IMR-90 (cell line): ENCODE measurements at regions not wholly inside any gene's neighbourhood (a gene's known extent, or its start where the extent isn't known, plus 50 kb on each side); places are given as distances from the start of the nearest gene placed in this dataset.

ENCODE experiments used
- ATAC-seq: fragments of 200-7000 bp; cut with Tn5 transposase; 2 replicates; pipeline ENCODE4 v1.9.1; 2020; ENCODE audit warnings: low read depth, mild to moderate bottlenecking, moderate library complexity
- BruUV-seq: library from RNA; stranded (reverse); fragments of 400-500 nt; replicated peaks from 2 replicates; lab custom pipeline; 2021; lab: Mats Ljungman, UMichigan
- CTCF ChIA-PET: fragments of 300-600 bp; formaldehyde crosslinking; extraction: SDS; loops from one replicate; lab custom pipeline; 2021; ENCODE audit warnings: antibody characterized with exemption; lab: Yijun Ruan, JAX
- POLR2A ChIA-PET: fragments of 300-600 bp; sonication (Branson Sonifier 250); formaldehyde crosslinking; loops from one replicate; lab custom pipeline; 2022; ENCODE audit warnings: antibody characterized with exemption; ENCODE audit not compliant: unreplicated experiment; lab: Charles Lee
- DNase-seq: peaks from one replicate; pipeline ENCODE4 v3.0.0; 2013
- H2AFZ ChIP-seq: replicated peaks from 2 replicates; pipeline ENCODE3; 2013; ENCODE audit warnings: low read length, mild to moderate bottlenecking; ENCODE audit not compliant: poor library complexity
- H2AK5ac ChIP-seq: 2 replicates; pipeline ENCODE4 v1.6.1; 2013; ENCODE audit warnings: low read depth, low read length, inconsistent platforms
- H2AK9ac ChIP-seq: replicated peaks from 2 replicates; pipeline ENCODE3; 2013; ENCODE audit warnings: mild to moderate bottlenecking, low read depth, low read length, moderate library complexity; ENCODE audit not compliant: poor library complexity
- H2BK120ac ChIP-seq: 2 replicates; pipeline ENCODE4 v1.6.1; 2013; ENCODE audit warnings: low read depth, low read length, inconsistent platforms
- H2BK15ac ChIP-seq: 3 replicates; pipeline ENCODE4 v1.6.1; 2013; ENCODE audit warnings: low read depth, low read length, inconsistent platforms
- H2BK20ac ChIP-seq: 2 replicates; pipeline ENCODE4 v1.6.1; 2013; ENCODE audit warnings: low read depth, mild to moderate bottlenecking, inconsistent platforms, low read length, moderate library complexity
- H2BK5ac ChIP-seq: 2 replicates; pipeline ENCODE4 v1.6.1; 2013; ENCODE audit warnings: mild to moderate bottlenecking, low read depth, low read length, inconsistent platforms; ENCODE audit not compliant: poor library complexity, severe bottlenecking
- H3K14ac ChIP-seq: replicated peaks from 2 replicates; pipeline ENCODE4 v1.6.1; 2013; ENCODE audit warnings: low read depth, low read length, inconsistent platforms
- H3K18ac ChIP-seq: 2 replicates; pipeline ENCODE4 v1.6.1; 2013; ENCODE audit warnings: low read depth, low read length, control low read depth
- H3K23ac ChIP-seq: 2 replicates; pipeline ENCODE4 v1.6.1; 2013; ENCODE audit warnings: low read depth, low read length, inconsistent platforms
- H3K27ac ChIP-seq: 2 replicates; pipeline ENCODE4 v1.5.1; 2013; ENCODE audit warnings: mild to moderate bottlenecking, control low read depth, low read length; ENCODE audit not compliant: insufficient read depth
- H3K27me3 ChIP-seq: 2 replicates; pipeline ENCODE4 v1.6.1; 2013; ENCODE audit warnings: low read length; ENCODE audit not compliant: control insufficient read depth, insufficient read depth
- H3K36me3 ChIP-seq: 2 replicates; pipeline ENCODE4 v1.6.1; 2013; ENCODE audit warnings: low read length, mixed read lengths; ENCODE audit not compliant: control insufficient read depth, insufficient read depth
- H3K4ac ChIP-seq: 2 replicates; pipeline ENCODE4 v1.6.1; 2013; ENCODE audit warnings: low read depth, low read length, inconsistent platforms
- H3K4me1 ChIP-seq: 2 replicates; pipeline ENCODE4 v1.6.1; 2013; ENCODE audit warnings: low read length, mixed read lengths; ENCODE audit not compliant: control insufficient read depth, insufficient read depth
- H3K4me2 ChIP-seq: 2 replicates; pipeline ENCODE4 v1.6.1; 2013; ENCODE audit warnings: low read depth, mild to moderate bottlenecking, control low read depth, low read length, moderate library complexity
- H3K4me3 ChIP-seq: 2 replicates; pipeline ENCODE4 v1.5.1; 2013; ENCODE audit warnings: low read depth, mild to moderate bottlenecking, control low read depth, low read length, moderate library complexity; ENCODE audit not compliant: insufficient read depth
- H3K56ac ChIP-seq: 2 replicates; pipeline ENCODE4 v1.6.1; 2013; ENCODE audit warnings: low read length, inconsistent platforms; ENCODE audit not compliant: insufficient read depth; ENCODE audit errors: extremely low read depth
- H3K79me1 ChIP-seq, 2 experiments: 2 replicates each; pipeline ENCODE4 v1.6.1; 2013; ENCODE audit warnings: low read length in 2 of 2, inconsistent platforms in 1 of 2, low read depth in 1 of 2
- H3K9ac ChIP-seq: 2 replicates; pipeline ENCODE4 v1.6.1; 2013; ENCODE audit warnings: low read depth, low read length, control low read depth
- H3K9me1 ChIP-seq: 2 replicates; pipeline ENCODE4 v1.6.1; 2013; ENCODE audit warnings: low read length, inconsistent platforms; ENCODE audit not compliant: insufficient read depth
- H3K9me3 ChIP-seq: 2 replicates; pipeline ENCODE4 v1.6.1; 2013; ENCODE audit warnings: low read length; ENCODE audit not compliant: control insufficient read depth, insufficient read depth
- H4K20me1 ChIP-seq: 2 replicates; pipeline ENCODE4 v1.6.1; 2013; ENCODE audit warnings: low read length, inconsistent platforms; ENCODE audit not compliant: insufficient read depth
- H4K5ac ChIP-seq: 2 replicates; pipeline ENCODE4 v1.6.1; 2013; ENCODE audit warnings: mild to moderate bottlenecking, low read depth, low read length, control low read depth
- H4K8ac ChIP-seq, 2 experiments: 2 replicates each; pipeline ENCODE4 v1.6.1; 2013; ENCODE audit warnings: low read depth in 2 of 2, low read length in 2 of 2, control low read depth in 1 of 2, inconsistent platforms in 1 of 2
- H4K91ac ChIP-seq: 2 replicates; pipeline ENCODE4 v1.6.1; 2013; ENCODE audit warnings: low read depth, low read length, inconsistent platforms; ENCODE audit not compliant: insufficient read depth
- BHLHE40 ChIP-seq: fragments of 150-350 bp; IDR thresholded peaks from 2 replicates; pipeline ENCODE4 v1.6.1; 2016; ENCODE audit warnings: mild to moderate bottlenecking, low read depth, low read length
- CTCF ChIP-seq: conservative IDR thresholded peaks from 2 replicates; pipeline ENCODE4 v1.5.1; 2012; ENCODE audit warnings: mild to moderate bottlenecking, low read depth, low read length, improper control_type of control experiment
- FOS ChIP-seq: fragments of 150-350 bp; IDR thresholded peaks from 2 replicates; pipeline ENCODE4 v1.6.1; 2016; ENCODE audit warnings: low read depth, low read length
- MXI1 ChIP-seq: IDR thresholded peaks from 2 replicates; pipeline ENCODE4 v1.6.1; 2012; ENCODE audit warnings: low read depth, mild to moderate bottlenecking, low read length, moderate library complexity, borderline replicate concordance
- WGBS, 2 experiments: methylation state at CpG; one replicate each; pipeline versions ENCODE4 v1.1.5 to v1.1.7; 2013; ENCODE audit warnings: missing lambda C conversion rate in 2 of 2; ENCODE audit not compliant: insufficient read length in 1 of 2; ENCODE audit errors: extremely low coverage in 2 of 2; 5-methylcytosine and 5-hydroxymethylcytosine counted together
- dilution Hi-C: fragments of 300-500 bp; cut with HindIII; formaldehyde crosslinking; loops from one replicate; pipeline ENCODE4 v1.14.3; 2018; ENCODE audit warnings: low sequenced_read_pairs; ENCODE audit not compliant: unreplicated experiment
- in situ Hi-C: fragments of 300-500 bp; cut with MboI; formaldehyde crosslinking; loops from 3 replicates; pipeline ENCODE4 v1.14.3; 2019; ENCODE audit warnings: low sequenced_read_pairs, inconsistent platforms, mixed read lengths
- intact Hi-C: fragments of 100-400 bp; cut with micrococcal nuclease; formaldehyde crosslinking; loops from 2 replicates; pipeline ENCODE4 v1.10.0; 2022

- Histone ChIP-seq H2AK9ac (no peak overlapping the region), H4K20me1 (no peaks in the 10 kb centered on the region), H3K79me1 (no peaks in the 10 kb centered on the region), H2AFZ (no peak overlapping the region), H2BK120ac (no peak overlapping the region), H3K4me1 (no peaks in the 10 kb centered on the region), H2BK5ac (no peak overlapping the region), H2BK15ac (no peak overlapping the region), H3K9ac (no peak overlapping the region), H3K27me3 (no peaks in the 10 kb centered on the region; the same call in 1 of the 2 replicates), H3K9me1 (no peaks in the 10 kb centered on the region), H4K8ac (no peak overlapping the region), H3K18ac (no peak overlapping the region), H3K27ac (no peak overlapping the region), H2AK5ac (no peak overlapping the region), H3K23ac (no peak overlapping the region), H3K56ac (no peak overlapping the region), H4K91ac (no peak overlapping the region), H3K14ac (no peak overlapping the region), H3K9me3 (no peaks in the 10 kb centered on the region), H4K5ac (no peak overlapping the region), H2BK20ac (no peak overlapping the region), H3K4me3 (no peak overlapping the region), H3K4ac (no peak overlapping the region), H3K4me2 (no peak overlapping the region), H3K36me3 (no peaks in the 10 kb centered on the region)
- TF ChIP-seq MXI1 (no peak), BHLHE40 (no peak), CTCF (no peak), FOS (no peak)
- ATAC-seq, result no peak
- POLR2A ChIA-PET, result no interaction called here
- no CpG with 5 or more reads among the region's 3 CpGs for WGBS, 2 experiments
- dilution Hi-C loops, result no loop called here
- in situ Hi-C loops, result no loop called here
- intact Hi-C loops, result no loop called here
- BruUV-seq, result no TSS peak
- CTCF ChIA-PET, result no interaction called here
- no peak for DNase-seq
These were observed 210.0 kb downstream of the FOXO1 start for GRCh38 chr13:40456397-40456953.
